ENCODE measurements at regions not wholly inside any gene's neighbourhood (a gene's known extent, or its start where the extent isn't known, plus 50 kb on each side); places are given as distances from the start of the nearest gene placed in this dataset.
A peak's percentile ranks its signal among the peaks of the same experiment; 100 is the strongest.

DNA sequence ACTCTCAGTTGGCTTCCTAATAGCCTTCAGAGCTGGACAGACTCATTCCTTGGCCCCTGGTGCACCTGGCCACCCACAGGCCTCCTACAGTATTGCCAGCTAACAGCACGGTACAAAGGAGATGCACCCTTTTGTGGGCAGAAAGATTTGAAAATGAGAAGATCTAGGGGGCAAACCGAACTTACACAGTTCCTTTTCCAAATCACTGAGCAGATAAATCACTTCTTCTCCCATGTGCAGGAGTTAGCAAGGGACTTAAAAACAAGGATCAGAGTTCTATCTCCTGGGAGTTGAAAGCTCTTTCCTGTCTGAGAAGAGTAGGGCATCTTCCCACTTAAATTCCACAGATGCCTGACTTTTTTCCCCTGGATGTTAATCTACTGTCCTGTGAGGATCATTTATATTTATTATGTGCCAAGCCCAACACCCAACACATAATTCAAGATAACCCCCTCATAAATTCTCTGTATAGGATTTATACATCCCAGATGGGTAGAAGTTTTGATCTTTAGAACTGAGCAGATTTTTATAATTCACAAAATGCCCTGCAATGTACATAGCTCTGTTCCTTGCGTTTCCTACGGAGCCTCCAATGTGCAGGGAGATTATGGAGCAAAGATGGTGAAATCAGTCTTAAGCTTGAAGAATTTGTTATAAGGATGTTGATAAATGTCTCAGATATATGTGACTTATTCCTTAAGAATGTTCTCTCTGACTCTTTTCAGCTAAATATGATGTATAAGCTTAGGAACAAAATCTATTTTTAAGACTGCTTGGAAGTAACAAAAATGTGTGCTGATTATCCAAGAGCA lies 207.2 kb upstream of the DAPK1 start:
- DNase-seq: peak; percentile 97

DNA sequence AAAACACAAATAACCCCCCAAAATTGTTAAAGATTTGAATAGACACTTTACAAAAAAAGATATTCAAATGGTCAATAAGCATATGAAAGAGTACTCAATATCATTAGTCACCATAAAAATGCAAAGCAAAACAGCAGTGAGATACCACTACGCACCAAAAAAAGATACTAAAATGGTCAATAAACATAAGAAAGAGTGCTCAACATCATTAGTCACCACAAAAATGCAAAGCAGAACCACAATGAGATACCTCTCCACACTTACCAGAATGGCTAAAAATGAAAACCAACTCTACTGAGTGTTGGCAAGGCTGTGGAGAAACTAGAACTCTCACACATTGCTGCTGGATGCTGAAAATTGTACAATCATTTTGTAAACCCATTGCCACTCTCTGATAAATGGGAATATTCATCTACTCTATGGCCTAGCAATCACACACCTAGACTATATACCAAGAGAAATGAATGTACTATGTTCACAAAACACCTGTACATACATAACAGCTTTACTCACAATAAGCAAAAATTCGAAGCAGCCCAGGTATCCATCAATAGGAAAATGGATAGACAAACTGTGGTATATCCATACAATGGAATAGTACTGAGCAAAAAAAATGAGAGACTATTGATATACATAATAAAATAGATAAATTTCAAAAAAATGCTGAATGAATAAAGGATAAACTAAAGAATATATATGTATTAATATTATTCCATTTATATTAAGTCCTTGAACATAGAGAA lies 205.0 kb upstream of the DAPK1 start:
- DNase-seq: peak; percentile 70

DNA sequence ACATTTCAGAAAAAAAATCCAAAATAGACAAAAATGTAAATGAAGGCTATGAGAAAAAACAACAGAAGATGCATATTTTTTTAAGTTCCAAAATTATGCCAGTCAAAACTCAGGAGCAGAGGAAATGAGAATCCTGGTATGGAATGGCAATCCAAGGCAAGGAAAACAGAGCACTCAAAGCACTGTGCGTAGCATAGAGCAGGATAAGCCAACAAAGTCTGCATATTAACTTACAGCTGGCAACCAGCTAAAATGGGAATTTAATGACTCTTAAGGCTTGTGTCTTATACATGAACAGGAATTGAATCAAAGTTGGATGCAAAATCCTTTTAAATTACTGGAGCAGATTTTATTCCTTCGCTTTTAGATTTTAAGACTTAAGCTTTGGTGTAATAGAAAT lies 203.5 kb upstream of the DAPK1 start:
- DNase-seq: no peak

DNA sequence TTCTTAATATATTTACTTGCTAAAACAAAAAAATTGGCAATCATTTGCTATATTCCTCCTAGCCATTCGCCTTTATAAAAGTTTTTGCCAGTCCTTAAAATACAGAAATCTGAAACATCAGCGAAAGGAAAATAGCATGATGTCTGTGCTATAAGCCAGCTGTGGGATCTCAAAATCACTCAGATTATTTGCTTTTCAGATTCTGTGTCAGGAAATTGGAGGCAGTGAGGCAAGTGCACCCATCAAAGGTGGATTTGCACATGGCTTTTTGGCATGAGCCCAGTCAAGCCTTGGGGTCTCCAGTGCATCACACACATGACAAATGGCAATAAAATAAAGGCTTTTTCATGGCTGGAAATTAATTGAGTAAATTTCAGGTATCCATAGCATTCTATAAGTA lies 196.8 kb upstream of the DAPK1 start:
- no peak for DNase-seq

DNA sequence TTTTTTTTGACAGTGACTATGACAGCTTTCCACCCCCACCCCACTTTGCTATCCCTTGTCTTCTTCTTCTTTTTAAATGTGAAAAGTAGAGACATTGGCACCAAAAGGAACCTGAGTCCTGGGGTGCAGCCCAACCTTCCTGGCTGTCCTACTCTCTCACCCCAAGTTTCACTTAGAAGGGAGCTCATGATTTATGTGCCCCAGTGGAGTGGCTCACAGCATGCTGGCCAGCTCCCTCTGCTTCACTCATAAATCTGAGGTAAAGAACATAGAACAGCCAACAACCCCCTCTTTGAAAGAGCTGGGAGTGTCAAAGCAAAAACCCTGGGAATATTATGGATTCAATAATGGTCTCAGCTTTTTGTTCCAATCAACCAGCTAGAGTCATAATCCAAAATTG lies 196.3 kb upstream of the DAPK1 start:
- peak; percentile 38 for DNase-seq

DNA sequence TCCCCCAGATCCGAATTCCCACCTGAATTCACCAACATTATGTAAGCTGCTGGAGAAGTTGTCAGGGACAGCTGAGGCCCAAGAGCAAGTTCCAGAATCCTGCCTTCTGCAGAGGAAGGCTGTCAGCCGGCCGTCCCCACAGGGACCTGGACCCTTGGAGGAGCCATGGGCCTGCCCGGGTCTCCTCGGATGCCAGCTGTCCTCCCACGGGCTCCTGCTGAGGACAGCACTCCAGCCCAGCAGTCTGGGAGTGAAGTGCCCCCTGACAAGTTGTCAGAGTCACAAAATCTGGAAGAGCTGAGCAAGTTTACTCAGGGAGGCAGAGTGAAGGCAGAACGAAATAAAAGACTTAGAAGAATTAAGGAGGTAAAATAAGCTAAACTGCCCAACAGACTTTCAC lies 192.5 kb upstream of the DAPK1 start:
- no peak for DNase-seq

DNA sequence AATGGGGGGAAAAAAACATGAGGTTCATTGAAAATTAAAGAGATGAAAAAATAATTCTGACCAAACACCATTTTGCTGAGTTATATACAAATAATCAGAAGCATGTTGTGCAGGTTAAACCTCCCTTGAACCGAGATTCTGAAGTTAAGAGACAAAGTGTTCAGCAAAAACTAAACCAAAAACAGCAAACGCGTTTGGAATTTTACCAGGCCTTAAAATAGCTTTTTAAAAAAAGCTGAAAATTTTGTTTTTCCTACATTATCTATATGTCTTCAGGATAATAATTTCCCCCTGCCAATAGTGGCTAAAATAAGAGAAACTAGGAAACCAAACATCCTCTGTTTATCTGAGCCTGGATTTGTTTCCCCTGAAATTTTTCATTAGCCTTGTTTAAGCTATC lies 191.7 kb upstream of the DAPK1 start:
- no peak for DNase-seq

DNA sequence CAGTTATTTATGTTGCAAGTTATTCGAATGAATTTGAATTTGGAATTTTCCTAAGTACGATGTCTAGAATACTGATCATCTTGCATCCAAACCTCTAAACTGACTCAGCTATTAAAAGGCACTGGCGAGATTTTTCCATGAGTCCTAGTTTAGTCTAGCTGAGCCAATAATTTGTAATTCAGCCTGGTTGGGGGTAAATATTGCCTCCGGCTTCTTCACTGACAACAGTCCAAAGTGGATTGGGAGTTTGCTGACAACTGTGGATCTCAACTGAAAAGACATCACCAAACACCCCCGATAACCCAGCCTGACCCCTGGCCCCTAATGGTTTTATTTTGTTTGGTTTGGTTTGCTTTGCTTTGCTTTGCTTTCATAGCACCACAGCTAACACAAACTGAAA lies 189.8 kb upstream of the DAPK1 start:
- peak; percentile 58 for DNase-seq

DNA sequence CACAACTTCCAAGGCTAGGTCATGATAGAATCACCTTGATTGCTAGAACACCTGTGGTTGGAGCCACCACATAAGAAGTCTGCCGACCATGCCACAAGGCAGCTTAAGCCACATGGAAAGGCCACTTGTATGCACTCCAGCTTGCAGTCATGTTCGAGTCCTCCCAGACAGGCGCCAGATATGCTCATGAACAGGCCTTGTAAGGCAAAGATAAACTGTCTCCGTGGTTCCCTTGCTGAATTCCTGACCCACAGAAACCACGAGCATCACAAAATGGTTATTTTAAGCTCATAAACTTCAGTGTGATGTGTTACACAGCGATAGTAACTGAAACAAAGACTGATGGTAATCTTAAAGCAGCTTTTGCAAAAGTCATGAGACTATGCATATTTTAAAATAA lies 188.4 kb upstream of the DAPK1 start:
- DNase-seq: peak; percentile 67

DNA sequence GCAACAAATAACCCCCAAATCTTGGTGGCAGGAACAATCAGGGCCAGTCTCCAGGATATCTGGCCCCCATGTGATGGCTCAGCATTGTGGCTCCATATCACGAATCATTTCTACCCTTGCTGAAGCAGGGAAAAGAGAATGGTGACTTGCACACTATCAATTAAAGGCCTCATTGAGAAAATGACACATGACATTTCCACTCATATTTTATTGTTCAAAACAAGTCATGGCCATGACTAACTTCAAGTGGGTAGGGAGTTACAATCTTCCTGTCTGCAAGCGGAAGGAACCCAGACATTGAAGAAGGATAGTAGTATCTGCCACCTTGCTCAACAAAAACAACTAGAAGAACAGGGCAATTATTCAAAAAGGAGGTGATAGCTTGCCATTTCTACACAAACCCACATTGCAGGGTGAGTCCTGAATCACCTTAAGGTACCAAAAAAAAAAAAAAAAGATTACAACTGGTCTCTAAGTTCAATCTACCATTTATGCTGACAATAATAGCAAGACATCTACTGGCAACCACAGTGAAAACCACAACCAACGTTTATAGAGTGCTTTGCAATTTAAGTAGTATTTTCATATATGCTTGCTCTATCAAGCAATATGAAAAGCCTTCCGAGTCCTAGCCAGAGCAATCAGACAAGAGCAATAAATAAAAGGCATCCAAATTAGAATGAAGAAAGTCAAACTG lies 186.7 kb upstream of the DAPK1 start:
- DNase-seq: peak; percentile 61

DNA sequence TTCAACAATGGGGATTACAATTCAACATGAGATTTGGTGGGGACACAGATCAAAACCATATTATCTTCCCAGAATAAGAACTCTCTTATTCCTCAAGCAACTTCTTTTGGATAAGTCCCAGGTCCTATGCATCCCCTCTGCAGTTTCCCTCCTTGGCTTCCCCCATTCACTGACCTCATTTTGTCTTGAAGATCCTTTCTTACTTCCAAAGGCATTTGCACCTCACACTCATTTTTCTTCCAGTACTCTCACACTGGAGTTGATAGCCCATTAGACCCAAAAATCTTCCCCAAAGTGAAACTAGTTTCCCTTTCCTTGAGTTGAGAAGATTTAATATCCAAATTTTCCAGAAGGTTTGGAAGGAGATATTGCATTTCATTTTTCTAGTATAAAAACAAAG lies 178.0 kb upstream of the DAPK1 start:
- no peak for DNase-seq

DNA sequence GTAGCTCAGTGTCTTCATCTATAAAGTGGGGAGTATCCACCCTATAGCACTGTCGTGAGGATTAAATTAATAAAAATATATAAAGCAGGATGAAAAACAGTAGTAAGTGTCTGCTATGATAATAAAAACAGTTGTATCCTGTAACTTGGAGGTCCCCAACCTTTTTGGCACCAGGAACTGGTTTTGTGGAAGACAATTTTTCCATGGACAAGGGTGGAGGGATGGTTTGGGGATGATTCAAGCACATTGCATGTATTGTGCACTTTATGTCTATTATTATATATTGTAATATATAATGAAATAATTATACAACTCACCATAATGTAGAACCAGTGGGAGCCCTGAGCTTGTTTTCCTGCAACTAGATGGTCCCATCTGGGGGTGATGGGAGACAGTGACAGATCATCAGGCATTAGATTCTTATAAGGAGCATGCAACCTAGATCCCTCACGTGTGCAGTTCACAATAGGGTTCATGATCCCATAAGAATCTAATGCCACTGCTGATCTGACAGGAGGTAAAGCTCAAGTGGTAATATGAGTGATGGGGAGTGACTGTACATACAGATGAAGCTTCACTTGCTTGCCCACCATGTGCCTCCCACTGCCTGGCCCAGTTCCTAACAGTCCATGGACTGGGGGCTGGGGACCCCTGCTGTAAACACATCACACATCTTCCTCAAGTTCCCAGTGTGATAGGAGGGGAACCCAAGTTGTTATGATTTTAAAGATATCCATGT lies 177.4 kb upstream of the DAPK1 start:
- DNase-seq: peak; percentile 47

DNA sequence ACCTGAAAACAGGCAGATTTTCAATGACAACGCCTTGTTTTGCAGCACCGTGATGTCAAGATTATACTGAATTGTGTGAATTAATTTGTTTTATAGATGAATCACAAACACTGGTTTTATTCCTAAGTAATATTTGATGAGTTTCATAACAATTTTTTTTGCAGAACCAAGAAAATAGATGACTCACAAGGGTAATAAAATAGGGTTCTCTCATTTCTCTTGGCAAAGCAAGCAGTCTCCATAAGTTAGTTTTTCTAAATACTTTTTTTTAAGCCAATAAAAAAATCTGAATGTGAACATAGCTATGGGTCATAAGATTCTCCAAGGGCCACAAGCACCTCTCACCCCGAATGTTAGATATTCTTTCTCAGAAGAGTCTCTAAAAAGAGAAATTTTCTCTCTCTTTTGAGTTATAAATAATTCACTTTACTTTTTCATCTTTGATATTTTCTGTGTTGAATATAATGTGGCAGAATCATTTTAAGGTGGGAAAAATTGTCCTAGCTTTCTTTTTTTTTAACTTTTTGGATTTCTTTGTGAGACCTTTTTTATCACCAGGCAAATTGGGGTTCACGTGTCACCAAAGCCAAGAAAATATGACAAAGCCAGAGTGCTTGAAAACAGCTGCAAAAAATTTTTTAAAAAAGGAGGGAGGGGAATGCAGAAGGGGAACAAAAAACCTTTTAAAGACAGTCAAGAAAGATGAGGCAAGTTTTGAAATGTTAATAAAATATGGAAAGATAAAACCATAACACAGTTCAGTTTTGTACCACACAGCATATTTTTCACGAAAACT lies 174.6 kb upstream of the DAPK1 start:
- DNase-seq: peak; percentile 65

DNA sequence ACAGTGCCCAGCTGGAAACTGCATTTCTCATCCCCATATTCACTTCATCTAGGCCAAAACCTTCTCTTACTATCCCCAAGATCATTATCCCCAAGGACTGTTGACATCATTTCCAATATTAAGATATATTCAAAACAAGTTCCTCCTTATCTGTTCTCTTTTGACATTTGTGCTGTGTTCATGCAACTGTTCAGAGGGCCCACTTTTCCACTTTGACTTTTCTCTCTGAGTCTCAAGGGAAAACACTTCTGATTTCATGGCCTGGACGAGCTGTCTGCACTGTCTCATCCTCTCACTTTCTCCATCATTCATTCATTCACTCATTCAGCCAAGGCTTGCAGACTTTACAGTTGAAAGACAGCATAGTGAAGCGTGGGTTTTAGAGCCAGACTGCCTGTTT lies 173.7 kb upstream of the DAPK1 start:
- no peak for DNase-seq

DNA sequence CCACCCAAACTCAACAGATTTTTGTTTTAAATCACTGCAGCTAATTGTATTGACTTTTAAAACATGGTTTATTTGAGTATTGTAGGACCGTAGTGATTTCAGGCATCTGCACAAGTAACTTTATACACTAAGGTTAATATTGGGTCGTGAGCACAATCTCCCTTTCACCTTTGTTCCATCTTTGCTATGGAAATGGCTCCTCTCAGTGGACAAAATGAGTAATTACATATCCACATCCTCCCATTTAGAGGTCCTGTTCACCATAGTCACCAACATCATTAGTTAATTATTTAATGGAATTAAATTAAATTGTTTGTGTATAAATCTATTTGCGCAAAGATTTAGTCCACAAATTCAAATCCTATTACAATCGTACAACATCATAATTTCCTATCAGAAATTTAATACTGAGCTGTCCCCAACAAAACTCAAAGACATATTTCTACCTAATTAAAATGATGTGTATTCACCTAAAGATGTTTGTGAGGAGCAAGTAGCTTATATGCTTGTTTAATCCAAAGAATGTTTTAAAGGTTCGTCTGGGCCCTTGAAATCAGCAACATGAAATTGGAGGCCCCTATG lies 173.0 kb upstream of the DAPK1 start:
- peak; percentile 76 for DNase-seq

DNA sequence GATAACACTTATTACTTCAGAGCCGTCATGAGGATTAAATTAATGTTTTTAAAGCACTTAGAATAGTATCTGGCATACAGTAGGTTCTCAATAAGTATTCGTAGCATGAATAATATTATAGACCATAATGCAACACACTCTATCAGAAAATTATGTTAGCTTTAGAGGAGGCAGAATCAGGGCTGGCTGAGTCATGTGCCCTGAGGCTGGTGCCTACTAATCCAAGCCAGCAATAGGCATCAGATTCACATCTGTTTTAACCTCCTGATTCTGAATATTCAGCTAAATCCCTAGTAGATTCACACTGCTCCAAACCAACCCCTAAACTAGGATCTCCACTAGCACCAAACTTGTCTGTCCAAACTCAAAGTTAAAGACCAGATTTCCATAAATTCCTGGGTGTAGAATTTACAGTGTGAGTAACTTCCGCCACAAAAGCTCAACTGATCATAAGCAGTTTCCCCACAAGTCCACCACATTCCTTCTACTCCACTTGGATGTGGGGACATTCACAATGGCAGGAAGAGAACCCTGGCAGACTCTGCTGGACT lies 170.0 kb upstream of the DAPK1 start:
- peak; percentile 16 for DNase-seq

DNA sequence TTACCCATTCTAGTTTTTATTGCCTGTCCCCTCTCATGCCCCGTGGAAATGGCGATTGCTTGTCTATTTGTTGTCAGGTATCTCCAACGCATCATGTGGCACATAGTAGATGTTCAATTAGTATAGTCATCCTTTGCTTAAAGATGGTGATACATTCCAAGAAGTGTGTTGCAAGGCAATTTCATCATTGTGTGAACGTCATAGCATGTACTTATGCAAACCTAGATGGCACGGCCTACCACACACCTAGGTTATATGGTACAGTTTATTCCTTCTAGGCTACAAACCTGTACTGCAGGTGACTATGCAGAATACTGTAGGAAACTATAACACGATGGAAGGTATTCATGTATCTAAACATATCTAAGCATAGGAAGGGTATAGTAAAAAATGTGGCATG lies 163.9 kb upstream of the DAPK1 start:
- no peak for DNase-seq

DNA sequence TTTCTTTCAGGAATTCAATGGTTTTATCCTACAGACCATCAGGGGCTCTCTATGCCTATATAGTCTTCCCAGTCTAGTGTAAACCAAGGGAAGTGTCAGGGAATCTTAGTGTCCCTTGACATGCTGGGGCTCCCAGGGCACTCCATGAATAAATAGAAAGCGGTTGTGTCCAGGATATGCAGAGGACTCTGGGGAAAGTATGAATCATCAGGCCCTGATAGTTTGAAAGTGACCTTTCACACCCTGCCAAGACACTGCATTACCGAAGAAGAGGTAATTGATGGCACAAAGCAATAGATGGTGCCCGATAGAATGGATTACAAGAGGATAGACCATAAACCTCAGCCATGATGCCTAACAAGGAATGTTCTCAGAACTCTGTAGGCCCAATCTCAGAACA lies 163.3 kb upstream of the DAPK1 start:
- no peak for DNase-seq

DNA sequence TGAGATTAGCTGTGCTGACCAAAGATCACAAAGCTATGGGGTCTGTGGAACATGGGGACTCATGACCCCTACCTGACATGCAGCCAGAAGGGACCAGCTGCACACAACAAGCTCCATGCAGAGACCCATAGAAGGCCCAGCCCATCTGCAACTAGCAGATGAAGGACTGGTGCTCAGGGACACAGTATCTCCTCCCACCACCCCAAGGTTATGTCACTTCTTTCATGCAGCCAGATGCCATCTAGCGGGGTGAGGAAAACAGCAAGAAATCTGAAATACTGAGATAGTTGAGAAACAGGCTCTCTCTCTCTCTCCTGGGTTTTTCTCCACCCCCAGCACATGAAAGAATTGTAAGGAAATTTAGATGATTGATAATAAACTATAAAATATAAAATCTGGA lies 161.3 kb upstream of the DAPK1 start:
- DNase-seq: peak; percentile 25

DNA sequence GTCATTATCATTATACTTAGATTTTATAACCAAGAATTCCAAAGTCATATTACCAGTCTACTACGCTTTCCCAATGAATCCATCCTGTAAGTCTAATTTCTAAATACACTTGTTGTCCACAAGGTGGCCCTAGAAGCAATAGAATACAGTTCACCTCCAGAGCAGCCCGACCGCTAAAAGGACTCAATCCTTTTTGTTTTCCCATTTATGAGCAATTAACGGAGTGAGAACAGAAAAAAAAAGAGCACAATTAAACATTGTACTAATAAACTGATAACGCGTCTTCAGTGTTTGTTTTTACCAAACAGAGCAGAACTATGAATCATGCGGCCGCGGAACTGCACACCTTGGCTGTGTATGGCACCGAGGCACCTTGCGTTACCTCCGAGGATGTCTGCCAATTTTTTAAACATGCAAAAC lies 160.7 kb upstream of the DAPK1 start:
- peak; percentile 81 for DNase-seq

DNA sequence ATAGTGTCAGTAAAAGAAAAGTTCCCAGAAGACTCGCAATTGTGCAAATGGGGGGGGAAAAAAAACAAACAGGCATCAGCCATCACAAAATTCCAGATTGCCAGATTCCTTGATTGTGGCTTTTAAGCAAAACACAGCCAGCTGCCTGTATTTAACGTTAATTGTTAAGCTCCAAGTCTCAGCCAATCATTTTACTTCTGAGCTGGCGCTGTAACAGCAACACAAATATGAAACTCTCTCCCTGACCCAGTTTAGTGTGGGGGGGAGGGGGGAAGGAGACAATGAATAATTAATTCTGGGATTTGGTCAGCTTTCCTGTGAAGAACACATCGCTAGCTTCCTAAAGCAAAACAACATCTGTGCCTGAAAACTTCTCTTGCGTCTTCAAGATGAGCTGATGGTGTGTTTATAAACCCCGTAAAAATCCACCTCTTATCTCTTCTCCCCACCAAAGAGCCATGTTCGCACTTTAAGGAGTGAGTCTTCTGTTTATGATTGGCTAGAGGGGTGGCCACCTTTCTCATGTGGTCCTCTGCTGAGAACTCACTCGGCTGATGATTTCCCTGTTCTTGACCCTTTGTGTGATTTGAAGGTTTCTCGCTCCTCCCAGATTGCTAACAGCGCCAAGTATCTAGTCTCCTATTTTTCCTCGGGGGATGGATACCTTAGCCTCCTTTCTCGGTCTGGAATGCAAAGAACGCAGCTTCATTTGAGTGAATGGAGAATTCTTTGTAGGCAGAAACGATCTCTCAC lies 160.2 kb upstream of the DAPK1 start:
- peak; percentile 68 for DNase-seq
